ENCODE measurements at regions not wholly inside any gene's neighbourhood (a gene's known extent, or its start where the extent isn't known, plus 50 kb on each side); places are given as distances from the start of the nearest gene placed in this dataset.
"Not testable (repeated sequence)": the region's sequence is repeated elsewhere in the genome, so short reads cannot be mapped to it uniquely, and the experiment has no call there.

DNA sequence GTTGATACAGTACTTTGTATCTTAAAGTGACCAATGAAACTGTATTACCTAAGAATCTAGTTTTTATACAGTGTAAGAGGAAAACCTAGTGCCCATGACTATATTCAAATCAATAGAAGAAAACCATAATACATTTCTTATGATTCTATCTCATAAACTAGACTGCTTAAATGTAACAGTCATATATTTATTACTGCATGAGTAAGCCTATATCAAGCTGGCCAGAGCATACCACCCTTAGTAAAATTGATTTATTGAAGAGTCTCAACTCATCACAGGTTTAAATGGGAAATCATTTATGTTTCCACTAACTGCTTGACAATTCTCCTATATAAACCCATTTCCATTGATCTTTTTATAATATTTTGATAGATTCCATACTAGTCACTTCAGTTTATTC is 1059.2 kb upstream of the LRRTM1 start:
- no peak for DNase-seq (ENCODE audit: low spot score)

DNA sequence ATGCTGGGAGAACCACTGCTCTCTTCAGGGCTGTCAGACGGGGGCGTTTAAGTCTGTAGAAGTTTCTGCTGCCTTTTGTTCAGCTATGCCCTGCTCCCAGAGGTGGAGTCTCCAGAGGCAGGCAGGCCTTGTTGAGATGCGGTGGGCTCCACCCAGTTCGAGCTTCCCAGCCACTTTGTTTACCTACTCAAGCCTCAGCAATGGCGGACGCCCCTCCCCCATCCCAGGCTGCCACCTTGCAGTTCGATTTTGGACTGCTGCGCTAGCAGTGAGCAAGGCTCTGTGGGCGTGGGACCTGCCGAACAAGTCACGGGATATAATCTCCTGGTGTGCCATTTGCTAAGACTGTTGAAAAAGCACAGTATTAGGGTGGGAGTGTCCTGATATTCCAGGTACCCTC is 1057.9 kb upstream of the LRRTM1 start:
- DNase-seq (ENCODE audit: low spot score) = not testable (repeated sequence)

DNA sequence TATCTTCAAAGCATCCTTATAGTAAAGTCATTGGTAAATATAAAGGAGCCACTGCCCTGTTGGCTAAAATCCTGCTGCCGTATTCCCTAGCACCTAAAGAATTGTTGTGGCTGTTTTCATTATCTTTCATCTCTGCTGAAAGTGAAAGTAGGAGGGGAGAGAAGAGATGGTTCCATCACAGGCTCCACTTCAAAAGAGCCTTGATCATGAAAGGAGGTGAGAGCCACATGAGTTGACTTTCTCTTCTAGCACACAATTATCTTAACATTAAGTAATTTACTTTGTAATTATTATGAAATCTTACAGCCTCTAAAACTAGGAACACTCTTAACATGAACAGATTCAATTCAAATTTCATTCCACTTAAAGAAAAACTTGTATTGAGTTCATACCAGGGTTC is 1050.9 kb upstream of the LRRTM1 start:
- no peak for DNase-seq (ENCODE audit: low spot score)

GRCh38 chr2:81334046-81334445 is 1029.5 kb upstream of the LRRTM1 start:
- DNase-seq (ENCODE audit: low spot score) = no peak

DNA sequence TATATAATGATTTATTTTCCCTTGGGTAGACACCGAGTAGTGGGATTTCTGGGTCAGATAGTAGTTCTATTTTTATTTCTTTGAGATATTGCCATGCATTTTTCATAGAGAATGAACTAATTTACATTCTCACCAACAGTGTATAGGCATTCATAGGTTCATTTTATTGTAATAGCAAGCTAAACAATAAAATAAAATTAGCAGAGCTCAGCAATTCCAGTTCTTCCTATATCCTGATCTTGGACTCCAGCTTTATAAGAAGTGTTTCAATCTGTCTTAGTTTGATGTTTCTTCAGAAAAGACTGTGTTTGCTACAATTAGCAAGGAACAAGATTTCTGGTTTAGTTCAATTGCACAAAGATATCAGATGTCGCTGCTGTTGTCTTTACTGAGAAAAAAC is 1024.4 kb upstream of the LRRTM1 start:
- no peak for DNase-seq (ENCODE audit: low spot score)

GRCh38 chr2:81327911-81328310 is 1023.4 kb upstream of the LRRTM1 start:
- no peak for DNase-seq (ENCODE audit: low spot score)

GRCh38 chr2:81324046-81324445 is 1019.5 kb upstream of the LRRTM1 start:
- DNase-seq (ENCODE audit: low spot score) = peak; percentile 33

DNA sequence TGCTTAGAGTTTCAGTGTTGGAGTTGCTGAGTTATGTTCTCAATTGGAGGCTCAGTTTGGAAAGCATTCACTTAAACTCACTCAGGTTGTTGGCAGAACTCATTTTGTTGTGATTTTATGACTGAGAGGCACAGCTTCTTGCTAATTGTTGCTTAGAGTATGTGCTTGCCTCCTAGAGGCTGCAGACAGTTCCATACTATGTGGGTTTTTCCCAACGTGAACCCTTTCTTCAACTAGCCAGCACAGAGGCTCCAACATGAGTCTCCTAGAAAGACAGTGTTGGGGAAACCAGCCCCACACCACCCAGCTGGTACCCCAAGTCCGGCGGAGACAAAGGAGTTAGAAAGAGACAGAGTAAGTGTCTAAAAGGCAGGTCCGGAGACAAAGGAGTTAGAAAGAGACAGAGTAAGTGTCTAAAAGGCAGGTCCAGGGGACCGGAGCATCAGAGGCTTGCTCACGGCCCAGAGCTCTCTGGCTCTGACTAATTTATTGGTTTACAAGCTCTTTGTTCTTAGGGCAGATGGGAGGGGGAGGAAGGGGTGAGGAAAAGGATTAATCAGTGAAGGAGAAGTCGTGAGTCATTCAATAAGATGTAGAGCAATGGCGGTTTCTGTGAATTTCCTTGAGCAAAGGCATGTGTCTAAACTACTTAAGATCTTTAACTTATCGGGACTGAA is 999.7 kb upstream of the LRRTM1 start:
- DNase-seq (ENCODE audit: low spot score) = peak; percentile 11

DNA sequence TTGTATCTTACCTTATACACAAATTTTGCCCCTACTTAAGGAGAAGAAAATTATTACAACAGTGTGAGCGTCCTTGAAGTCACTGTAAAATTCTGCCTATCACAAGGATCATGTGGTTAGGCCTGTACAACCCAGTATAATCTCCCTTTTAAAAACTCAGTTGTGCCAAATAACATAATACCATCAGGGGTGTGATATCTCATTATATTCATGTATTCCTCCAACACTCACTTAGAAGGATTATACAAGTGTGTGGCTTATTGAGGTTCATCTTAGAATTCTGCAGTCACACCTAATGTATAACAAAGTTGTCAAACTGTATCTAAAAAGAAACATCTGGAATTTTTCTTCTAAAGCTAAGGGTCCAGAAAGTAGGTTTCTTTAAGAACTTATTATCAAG is 998.8 kb upstream of the LRRTM1 start:
- DNase-seq (ENCODE audit: low spot score) = no peak

DNA sequence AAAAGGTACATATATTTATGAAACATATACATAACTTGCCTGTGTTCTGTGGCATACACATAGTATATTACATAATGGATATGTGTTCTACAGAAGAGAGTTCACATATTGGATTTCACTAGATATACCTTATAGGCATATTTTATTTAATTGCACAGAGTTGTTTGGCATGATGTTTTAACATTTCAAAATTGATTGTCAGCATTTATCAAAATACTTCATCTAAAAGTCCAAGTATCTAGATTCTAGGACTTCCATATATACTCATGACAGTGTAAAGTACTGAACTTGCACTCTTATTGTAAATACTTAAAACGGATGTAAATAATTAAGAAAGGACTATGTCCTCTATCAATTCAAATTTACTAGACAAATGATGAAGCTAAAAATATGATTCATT is 995.3 kb upstream of the LRRTM1 start:
- DNase-seq (ENCODE audit: low spot score) = no peak

DNA sequence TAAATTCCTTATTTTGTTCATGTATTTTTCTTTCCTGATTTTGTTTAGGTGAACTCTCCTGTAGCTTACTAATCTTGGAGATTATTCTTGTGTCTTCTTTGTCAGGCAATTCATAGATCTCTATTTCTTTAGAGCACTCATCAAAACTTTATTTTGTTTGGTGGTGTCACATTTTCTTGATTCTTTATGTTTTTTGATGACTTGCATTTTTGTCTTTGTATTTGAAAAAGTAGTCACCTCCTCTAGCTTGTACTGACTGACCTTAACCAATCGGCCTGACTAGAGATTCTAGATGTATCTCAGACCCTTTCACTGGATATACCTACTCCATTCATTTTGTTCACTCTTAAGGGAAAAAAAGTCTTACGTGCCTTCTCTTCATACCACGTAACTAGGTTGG is 986.3 kb upstream of the LRRTM1 start:
- no peak for DNase-seq (ENCODE audit: low spot score)

- DNase-seq (ENCODE audit: low spot score) = no peak
Measured at GRCh38 chr2:81283081-81283480, 978.5 kb upstream of the LRRTM1 start.

DNA sequence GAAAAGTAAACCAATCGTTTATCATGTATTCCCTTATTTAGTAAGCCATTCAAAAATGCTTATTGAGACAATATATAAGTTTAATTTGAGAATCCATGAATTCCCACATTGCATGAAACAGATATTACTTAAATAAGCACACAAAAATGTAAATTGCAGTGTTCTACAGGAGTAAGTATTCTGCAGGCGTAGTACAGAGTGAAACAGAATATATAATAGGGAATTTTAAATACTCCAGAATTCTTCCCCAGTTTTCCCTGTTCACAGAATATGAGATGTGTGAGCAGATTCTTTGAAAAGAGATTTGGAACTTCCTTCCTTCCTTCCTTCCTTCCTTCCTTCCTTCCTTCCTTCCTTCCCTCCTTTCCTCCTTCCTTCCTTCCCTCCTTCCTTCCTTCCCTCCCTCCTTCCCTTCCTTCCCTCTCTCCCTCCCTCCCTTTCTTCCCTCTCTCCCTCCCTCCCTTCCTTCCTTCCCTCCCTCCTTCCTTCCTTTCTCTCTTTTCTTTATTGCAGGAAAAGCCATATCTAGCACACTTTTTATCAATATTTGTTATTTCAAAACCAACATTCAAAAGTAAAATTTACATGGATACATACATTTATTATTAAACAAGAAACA is 977.7 kb upstream of the LRRTM1 start:
- DNase-seq (ENCODE audit: low spot score) = no peak

GRCh38 chr2:81276595-81276994 is 972.0 kb upstream of the LRRTM1 start:
- no peak for DNase-seq (ENCODE audit: low spot score)

DNA sequence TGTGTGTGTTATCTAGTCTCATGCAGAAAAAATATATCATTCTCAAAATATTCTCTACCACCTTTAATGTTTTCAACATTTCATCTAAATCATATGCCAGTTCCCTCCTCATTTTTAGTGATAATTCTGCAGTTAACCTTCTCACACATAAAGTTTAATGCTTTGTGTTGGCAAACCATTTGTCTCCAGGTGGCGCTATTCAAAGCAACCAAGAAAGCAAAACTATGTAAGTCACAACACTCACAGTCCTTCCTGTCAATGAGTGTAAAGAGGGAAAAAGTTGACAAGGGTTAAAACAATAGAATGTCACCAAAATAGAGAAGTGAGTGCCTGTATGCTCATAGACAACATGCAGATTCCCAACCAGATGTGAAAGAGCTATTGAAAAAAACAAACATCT is 961.6 kb upstream of the LRRTM1 start:
- DNase-seq (ENCODE audit: low spot score) = peak; percentile 6

- DNase-seq (ENCODE audit: low spot score) = no peak
Measured at GRCh38 chr2:81263989-81264388, 959.4 kb upstream of the LRRTM1 start.

DNA sequence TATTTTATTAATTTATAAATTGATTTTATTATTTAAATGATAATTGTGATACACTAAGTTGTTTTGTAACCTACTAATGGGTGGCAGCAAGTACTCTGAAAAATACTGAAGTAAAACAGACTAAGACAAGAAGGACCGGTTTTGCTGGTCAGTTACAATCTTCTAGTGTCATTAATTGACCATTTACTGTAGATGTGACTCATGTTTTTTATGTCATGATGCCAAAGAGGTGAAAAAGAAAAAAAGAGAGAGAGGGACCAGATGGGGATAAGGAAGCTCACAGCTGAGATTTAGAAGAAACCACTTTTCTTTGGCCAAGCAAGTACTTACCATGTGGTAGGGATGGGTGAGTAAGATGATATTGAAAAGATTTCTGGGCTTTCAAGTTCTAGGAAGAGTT is 955.8 kb upstream of the LRRTM1 start:
- DNase-seq (ENCODE audit: low spot score) = no peak

- no peak for DNase-seq (ENCODE audit: low spot score)
Measured at GRCh38 chr2:81250270-81250669, 945.7 kb upstream of the LRRTM1 start.

GRCh38 chr2:81249152-81249551 is 944.6 kb upstream of the LRRTM1 start:
- DNase-seq (ENCODE audit: low spot score) = no peak

DNA sequence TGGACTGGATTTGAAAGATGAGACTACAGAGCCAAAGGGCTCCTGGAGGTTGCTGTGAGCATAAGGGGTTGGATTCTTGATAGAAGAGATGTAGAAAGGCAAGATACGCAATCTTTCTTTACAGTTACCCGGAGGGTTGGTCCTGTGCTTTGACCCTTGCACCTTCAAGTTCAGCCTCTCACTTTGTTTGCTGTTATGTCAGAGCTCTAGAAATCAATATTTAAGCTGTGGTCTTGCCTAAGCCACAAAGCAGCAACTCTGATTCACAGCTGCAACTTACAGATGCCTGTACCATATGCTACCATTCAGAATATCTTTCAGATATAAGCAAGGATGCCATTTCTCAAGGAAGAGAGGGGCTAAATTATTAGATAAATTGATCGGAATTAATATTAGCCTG is 943.1 kb upstream of the LRRTM1 start:
- DNase-seq (ENCODE audit: low spot score) = no peak

- no peak for DNase-seq (ENCODE audit: low spot score)
Measured at GRCh38 chr2:81242501-81242900, 937.9 kb upstream of the LRRTM1 start.

DNA sequence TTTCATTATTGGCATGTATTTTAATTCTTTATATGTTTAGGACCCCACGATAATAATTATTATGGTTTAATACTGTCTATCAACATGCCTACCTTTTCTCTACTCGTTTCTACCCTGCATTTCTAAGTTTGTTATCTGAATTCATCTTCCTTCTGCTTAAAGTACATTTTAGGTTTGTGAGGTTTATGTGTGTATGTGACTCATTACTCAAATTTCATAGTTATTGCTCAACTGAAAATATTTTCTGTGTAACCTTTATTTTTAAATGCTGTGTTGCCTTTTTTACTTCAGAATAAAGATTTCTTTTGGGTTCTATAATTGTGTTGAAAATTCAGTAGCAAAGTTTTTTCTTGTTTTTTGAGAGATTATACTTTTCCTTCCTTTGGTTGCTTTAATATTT is 933.9 kb upstream of the LRRTM1 start:
- DNase-seq (ENCODE audit: low spot score) = no peak

DNA sequence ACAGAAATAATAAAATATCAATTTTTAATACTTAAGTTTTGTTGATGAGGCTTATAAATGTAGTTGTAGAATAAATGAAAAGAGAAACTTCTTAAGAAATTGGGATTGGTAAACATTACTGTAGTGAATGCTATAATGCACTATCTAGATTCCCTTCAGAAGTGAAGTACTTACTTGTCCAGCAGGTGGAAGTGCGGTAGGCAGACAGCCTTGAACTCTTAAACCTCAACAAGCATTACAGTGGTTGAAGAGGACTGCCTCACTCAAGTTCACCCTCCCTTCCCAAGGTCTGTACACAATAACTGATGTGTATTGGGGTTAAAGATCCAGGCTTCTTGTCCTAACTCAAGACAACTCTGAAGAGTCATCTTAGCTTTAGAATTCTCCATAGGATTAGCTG is 931.0 kb upstream of the LRRTM1 start:
- no peak for DNase-seq (ENCODE audit: low spot score)

DNA sequence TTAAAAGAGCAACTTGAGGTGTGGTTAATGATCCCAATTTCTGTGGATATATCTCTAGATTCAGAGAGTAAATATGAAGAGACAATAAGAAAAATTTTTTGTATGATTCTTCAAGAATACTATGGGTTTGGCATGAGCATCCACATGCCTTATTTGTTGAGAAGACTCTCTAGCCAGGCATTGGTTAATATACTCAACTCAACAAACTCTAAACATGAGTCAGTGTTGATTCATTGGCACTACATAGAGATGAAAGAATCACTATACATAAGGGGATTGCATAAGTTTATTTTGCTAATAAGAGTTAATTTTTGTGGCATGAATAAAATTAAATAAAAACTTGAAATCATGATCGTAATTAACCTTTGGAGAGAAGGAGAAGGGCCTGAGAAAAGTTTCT is 930.2 kb upstream of the LRRTM1 start:
- no peak for DNase-seq (ENCODE audit: low spot score)

Measured in H4 (cell line).